GDM1 (cell line): ENCODE measurements at regions not wholly inside any gene's neighbourhood (a gene's known extent, or its start where the extent isn't known, plus 50 kb on each side); places are given as distances from the start of the nearest gene placed in this dataset.
"Not testable (repeated sequence)": the region's sequence is repeated elsewhere in the genome, so short reads cannot be mapped to it uniquely, and the experiment has no call there.

Experiments used
- DNase-seq: peaks from one replicate; lab custom pipeline; 2025; lab: John Stamatoyannopoulos, UW

DNA sequence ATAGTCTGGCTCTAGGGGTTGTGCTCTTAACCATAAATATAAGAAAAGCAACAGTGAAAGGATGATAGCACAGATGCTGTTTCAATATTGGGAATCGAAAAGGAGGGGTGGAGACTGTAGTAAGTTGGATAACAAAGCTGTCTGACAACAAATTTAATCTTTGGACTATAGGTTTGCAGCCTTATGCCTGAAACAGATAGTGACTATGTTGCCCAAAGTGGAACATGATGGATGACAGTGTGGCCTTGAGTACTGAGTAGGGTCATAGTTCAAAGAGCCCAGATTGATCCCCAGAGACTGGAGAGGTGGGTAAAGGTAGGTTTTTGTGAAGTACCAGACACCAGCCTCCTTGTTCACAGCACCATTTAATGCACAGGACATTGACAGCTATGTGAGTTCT lies 144.0 kb upstream of the PALMD start:
- no peak for DNase-seq

- no peak for DNase-seq
Observed at GRCh38 chr1:99502400-99502799, 143.5 kb upstream of the PALMD start.

GRCh38 chr1:99503276-99503747 lies 142.6 kb upstream of the PALMD start:
- DNase-seq = no peak

DNA sequence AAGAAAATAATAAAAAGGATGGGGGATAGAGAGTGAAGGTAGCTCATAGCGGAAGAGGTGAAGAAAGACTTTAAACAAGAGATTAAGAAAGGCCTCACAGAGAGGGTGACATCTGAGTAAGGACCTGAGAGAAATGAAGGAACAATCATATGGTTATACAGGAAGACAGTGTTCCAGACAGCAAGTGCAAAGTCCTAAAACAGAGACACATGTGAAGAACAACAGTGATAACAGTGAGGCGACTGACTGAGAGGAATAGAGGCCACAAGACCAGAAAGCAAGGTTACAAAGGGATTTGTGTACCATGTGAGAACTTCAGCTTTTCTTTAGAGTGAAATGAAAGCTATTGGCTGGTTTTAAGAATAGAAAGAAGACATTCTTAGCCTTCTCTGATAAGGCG lies 141.6 kb upstream of the PALMD start:
- no peak for DNase-seq

- no peak for DNase-seq
Observed at GRCh38 chr1:99506631-99507030, 139.3 kb upstream of the PALMD start.

DNA sequence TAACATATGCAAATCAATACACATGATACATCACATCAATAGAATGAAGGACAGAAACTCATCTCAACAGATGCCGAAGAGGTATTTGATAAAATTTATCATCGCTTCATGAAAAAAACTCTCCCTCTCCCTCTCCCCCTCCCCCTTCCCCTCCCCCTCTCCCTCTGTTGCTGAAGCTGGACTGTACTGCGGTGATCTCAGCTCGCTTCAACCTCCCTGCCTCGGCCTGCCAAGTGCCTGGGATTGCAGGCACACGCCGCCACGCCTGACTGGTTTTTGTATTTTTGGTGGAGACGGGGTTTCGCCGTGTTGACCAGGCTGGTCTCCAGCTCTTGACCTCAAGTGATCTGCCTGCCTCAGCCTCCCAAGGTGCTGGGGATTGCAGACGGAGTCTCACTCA lies 138.5 kb upstream of the PALMD start:
- DNase-seq = not testable (repeated sequence)

- no peak for DNase-seq
Observed at GRCh38 chr1:99507906-99508732, 137.8 kb upstream of the PALMD start.

DNA sequence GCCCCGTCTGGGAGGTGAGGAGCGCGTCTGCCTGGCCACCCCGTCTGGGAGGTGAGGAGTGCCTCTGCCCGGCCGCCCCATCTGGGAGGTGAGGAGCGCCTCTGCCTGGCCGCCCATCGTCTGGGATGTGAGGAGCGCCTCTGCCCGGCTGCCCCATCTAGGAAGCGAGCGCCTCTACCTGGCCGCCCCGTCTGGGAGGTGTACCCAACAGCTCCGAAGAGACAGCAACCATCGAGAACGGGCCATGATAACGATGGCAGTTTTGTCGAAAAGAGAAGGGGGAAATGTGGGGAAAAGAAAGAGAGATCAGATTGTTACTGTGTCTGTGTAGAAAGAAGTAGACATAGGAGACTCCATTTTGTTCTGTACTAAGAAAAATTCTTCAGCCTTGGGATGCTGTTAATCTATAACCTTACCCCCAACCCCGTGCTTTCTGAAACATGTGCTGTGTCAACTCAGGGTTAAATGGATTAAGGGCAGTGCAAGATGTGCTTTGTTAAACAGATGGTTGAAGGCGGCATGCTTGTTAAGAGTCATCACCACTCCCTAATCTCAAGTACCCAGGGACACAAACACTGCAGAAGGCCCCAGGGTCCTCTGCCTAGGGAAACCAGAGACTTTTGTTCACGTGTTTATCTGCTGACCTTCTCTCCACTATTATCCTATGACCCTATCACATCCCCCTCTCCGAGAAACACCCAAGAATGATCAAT lies 137.0 kb upstream of the PALMD start:
- not testable (repeated sequence) for DNase-seq

- not testable (repeated sequence) for DNase-seq
Observed at GRCh38 chr1:99514823-99515552, 130.9 kb upstream of the PALMD start.

- DNase-seq = no peak
Observed at GRCh38 chr1:99516141-99516540, 129.8 kb upstream of the PALMD start.

DNA sequence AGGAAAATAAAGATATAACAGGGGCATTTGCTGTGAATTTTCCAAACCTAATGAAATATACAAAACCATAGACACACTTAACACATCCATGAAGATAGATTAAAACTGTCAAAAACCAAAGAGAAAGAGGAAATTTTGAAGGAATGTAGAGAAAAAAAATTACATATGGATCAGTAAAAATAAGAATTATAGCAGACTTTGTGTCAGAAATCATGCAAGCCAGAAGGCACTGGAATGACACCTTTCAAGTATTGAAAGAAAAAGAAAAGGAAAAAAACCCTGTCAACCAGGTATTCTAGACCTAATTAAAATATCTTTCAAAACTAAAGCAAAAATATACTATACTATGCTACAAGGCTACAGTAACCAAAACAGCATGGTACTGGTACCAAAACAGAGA lies 125.8 kb upstream of the PALMD start:
- DNase-seq = no peak

DNA sequence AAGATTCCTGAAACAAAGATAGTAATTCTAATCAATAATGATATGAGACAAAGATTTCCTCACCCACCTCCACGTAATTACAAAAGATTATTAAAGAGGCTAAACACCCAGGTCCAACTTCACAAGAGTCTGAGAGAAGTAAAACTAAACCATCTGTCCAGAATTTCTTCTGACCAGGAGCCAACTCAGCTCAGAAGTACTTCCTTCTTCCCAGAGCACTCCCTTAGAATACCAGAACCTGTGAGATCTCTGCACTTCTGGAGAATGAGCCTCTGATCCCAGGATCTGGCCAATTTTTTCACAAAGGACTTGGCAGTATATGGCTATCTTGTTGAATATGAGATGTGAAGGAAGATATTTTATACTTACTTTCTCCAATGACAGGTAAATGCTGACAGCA lies 120.6 kb upstream of the PALMD start:
- no peak for DNase-seq

- no peak for DNase-seq
Observed at GRCh38 chr1:99527078-99527477, 118.8 kb upstream of the PALMD start.

DNA sequence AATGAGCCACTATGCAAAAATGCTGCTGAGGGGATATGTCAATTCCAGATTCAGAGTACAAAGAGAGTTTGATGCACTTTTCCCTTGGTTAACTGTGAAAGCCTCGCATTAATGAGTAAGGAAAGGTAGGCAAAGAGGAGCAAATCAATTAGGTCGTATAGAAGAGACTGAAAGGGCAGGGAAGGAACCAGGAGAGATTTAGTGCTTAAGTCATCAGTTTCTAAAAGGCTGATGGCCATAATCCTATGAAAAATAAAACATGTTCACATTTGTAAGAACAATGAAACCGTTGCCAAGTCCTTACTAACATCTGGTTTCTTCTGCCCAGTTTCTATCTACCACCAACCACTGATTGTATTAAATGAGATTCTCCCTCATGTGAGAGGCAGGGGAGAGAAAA lies 118.4 kb upstream of the PALMD start:
- DNase-seq = no peak

- DNase-seq = no peak
Observed at GRCh38 chr1:99529002-99529401, 116.9 kb upstream of the PALMD start.

DNA sequence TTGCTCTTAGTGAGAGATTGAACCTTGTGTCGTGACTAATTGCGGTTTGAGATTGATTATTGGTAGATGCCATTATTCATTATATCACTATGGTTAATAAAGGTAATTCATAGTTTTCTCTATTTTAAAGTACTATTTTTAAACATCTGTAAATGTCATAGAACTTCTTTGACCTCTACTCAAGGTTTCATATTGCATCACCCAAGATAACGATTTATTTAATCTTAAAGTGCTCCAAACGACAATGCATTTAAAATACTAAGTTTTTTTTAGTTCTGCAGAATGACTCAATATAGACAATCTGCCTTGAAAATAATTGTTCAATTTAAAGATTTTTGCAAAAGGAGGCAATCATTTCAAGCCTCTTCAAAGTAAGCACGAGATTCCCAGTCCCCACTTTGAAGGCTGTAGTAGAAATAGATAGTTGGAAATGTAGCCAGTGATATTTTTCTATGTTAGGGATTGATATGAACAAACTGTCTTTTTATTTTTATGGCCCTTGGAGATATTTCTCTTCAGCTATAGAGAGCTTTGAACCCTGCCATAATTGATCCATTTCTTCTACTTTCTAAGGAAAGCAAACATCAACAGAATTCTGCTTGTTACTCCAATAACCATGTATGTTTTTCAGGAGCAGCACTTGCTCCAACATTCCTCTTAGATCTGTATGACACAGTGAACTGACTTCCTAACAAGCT lies 114.2 kb upstream of the PALMD start:
- DNase-seq = no peak

DNA sequence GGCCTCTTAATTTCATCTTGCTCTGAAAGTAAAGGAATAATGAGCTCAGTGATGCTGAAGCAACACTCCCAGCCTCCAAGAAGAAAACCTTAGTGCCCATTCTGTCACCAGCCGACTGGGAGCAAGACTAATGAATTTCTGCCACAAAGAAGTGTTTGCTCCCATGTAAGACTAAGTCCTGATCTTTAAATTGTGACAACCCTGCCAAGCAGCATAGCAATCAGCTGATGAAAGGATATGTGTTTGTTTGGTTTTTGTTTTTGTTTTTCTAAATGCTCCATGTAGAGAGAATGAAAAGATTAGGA lies 113.7 kb upstream of the PALMD start:
- DNase-seq = no peak

DNA sequence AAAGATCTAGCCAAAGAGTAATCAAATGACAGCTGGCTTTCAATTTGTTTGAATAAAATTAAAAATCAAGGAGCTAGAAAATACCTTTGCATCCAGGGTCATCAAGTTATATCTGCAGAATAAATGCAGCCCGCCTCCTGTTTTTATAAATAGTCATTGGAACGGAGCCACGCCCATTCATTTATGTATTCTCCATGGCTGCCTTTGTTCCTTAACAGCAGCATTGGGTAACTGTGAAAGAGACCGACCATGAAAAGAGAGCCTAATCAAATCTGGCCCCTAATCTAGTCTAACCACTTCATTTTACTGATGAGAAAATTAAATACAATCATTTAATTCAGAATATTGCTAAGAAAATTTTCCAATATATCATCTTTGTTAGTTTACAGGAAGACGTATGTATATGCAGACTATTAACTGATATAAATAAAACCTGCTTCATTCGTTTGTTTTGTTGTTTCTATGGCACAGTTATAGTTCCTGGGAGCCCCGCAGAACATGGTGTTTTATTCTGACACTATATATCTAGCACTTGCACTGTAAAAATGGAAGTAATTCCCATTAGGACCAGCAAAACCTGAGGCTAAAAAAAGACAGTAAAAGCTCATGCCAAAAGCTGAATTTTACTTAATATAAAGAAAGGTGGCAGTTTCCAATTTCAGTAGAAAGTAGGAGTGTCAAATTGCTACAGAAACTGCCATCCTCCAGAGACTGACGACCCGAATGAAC lies 111.8 kb upstream of the PALMD start:
- DNase-seq = no peak

- no peak for DNase-seq
Observed at GRCh38 chr1:99534638-99534930, 111.3 kb upstream of the PALMD start.

DNA sequence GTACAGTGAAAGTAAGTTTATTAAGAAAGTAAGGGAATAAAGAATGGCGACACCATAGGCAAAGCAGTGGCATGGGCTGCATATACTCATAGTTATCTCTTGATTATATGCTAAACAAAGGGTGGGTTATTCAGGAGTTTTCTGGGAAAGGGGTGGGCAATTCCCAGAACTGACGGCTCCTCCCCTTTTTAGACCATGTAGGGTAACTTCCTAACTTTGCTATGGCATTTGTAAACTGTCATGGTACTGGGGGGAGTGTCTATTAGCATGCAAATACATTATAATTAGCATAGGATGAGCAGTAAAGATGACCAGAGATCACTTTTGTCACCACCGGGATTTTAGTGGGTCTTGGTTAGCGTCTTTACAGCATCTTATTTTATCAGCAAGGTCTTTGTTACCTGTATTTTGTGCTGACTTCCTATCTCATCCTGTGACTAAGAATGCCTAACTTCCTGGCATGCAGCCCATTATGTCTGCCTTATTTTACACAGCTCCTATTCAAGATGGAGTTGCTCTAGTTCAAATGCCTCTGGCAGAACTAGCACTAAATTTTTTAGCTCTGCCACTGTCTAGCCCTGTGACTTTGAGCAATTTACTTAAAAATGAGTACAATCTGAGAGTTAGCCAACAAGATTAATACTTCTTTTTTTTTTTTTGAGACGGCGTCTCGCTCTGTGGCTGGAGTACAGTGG lies 110.3 kb upstream of the PALMD start:
- DNase-seq = no peak

- no peak for DNase-seq
Observed at GRCh38 chr1:99537886-99538617, 107.9 kb upstream of the PALMD start.
